HepG2 (cell line): ENCODE measurements at regions not wholly inside any gene's neighbourhood (a gene's known extent, or its start where the extent isn't known, plus 50 kb on each side); places are given as distances from the start of the nearest gene placed in this dataset.

ENCODE experiments used
- ATAC-seq: fragments of 200-7000 bp; cut with Tn5 transposase; 3 replicates; pipeline ENCODE4 v1.9.1; 2020; ENCODE audit warnings: mild to moderate bottlenecking, moderate library complexity
- BruUV-seq: library from RNA; stranded (reverse); fragments of 400-500 nt; replicated peaks from 2 replicates; lab custom pipeline; 2021; lab: Mats Ljungman, UMichigan
- CTCF ChIA-PET: fragments of 300-600 bp; formaldehyde crosslinking; extraction: SDS; loops from one replicate; lab custom pipeline; 2021; ENCODE audit warnings: low total read pairs, inconsistent platforms, low intra/inter-chr PET ratio; lab: Yijun Ruan, JAX
- POLR2A ChIA-PET: fragments of 350-600 bp; sonication (Branson Sonifier 250); formaldehyde crosslinking; loops from one replicate; lab custom pipeline; 2020; ENCODE audit warnings: antibody characterized with exemption, inconsistent platforms; lab: Yijun Ruan, JAX
- DNase-seq: peaks from one replicate; pipeline ENCODE4 v3.0.0-alpha.2; 2015; ENCODE audit warnings: low spot score
- FAIRE-seq: peaks from 3 replicates; lab custom pipeline; 2011; peaks lifted over from hg19 to GRCh38; lab: Jason Lieb, UNC
- H2AFZ ChIP-seq: one replicate; pipeline ENCODE4 v1.6.1; 2011; ENCODE audit warnings: low read length, inconsistent platforms
- H3K27ac ChIP-seq: fragments of 300-600 bp; 3 replicates; pipeline ENCODE4 v1.8.0; 2011; ENCODE audit warnings: mixed run types, mild to moderate bottlenecking, mixed read lengths, low read length, inconsistent platforms; ENCODE audit not compliant: insufficient read depth; ENCODE audit errors: extremely low read length
- H3K27me3 ChIP-seq, 2 experiments: fragments of 200-600 bp in 1 of 2; 2 replicates in 1 of 2; 3 replicates in 1 of 2; pipeline versions ENCODE4 v1.6.0 to v1.8.0; 2011; ENCODE audit warnings: low read length in 2 of 2, mild to moderate bottlenecking in 2 of 2, moderate library complexity in 2 of 2, inconsistent platforms in 1 of 2; ENCODE audit not compliant: insufficient read depth in 2 of 2, control insufficient read depth in 1 of 2
- H3K36me3 ChIP-seq, 2 experiments: fragments of 200-600 bp in 1 of 2; replicated peaks in 1 of 2; 2 replicates in 1 of 2; 3 replicates in 1 of 2; pipeline versions ENCODE4 v1.5.1 to v1.8.0; 2011; ENCODE audit warnings: low read length in 2 of 2, inconsistent platforms in 1 of 2; ENCODE audit not compliant: insufficient read depth in 2 of 2, control insufficient read depth in 1 of 2
- H3K4me1 ChIP-seq: 2 replicates; pipeline ENCODE4 v1.5.1; 2012; ENCODE audit warnings: low read length, inconsistent platforms; ENCODE audit not compliant: insufficient read depth
- H3K4me2 ChIP-seq: 2 replicates; pipeline ENCODE4 v1.6.0; 2011; ENCODE audit warnings: low read depth, low read length, inconsistent platforms
- H3K4me3 ChIP-seq, 3 experiments: fragments of 200-600 bp in 1 of 3; sonication (generic), shearing (Covaris generic) in 1 of 3; replicated peaks in 1 of 3; 2 replicates each; pipeline ENCODE4 v1.5.1; 2011 to 2016; ENCODE audit warnings: low read length in 3 of 3, inconsistent platforms in 2 of 3, low read depth in 2 of 3, mild to moderate bottlenecking in 2 of 3, control low read depth in 1 of 3, mixed read lengths in 1 of 3; ENCODE audit not compliant: insufficient read depth in 1 of 3
- H3K79me2 ChIP-seq: one replicate; pipeline ENCODE4 v1.6.1; 2011; ENCODE audit warnings: low read length, inconsistent platforms; ENCODE audit not compliant: insufficient read depth
- H3K9ac ChIP-seq: 2 replicates; pipeline ENCODE4 v1.6.0; 2011; ENCODE audit warnings: mild to moderate bottlenecking, low read depth, low read length, inconsistent platforms; ENCODE audit not compliant: insufficient read depth
- H3K9me3 ChIP-seq: 2 replicates; pipeline ENCODE4 v1.5.1; 2012; ENCODE audit warnings: mild to moderate bottlenecking, low read length
- H4K20me1 ChIP-seq: 2 replicates; pipeline ENCODE4 v1.6.0; 2011; ENCODE audit warnings: inconsistent platforms, mild to moderate bottlenecking, low read length, moderate library complexity; ENCODE audit not compliant: insufficient read depth
- ARNT2 ChIP-seq: sonication (generic); formaldehyde crosslinking; IDR thresholded peaks from 2 replicates; pipeline ENCODE4 v1.8.0; 2022; ENCODE audit warnings: mild to moderate bottlenecking, low read depth, missing genetic modification reagents, moderate library complexity
- CBX5 ChIP-seq: sonication (generic); formaldehyde crosslinking; IDR thresholded peaks from 2 replicates; pipeline ENCODE4 v1.4.0; 2020; ENCODE audit warnings: missing genetic modification reagents, borderline replicate concordance
- ELF3 ChIP-seq: IDR thresholded peaks from 2 replicates; pipeline ENCODE4 v1.6.1; 2016; ENCODE audit warnings: missing genetic modification reagents, missing compliant biosample characterization
- HCFC1 ChIP-seq: fragments of 150-350 bp; IDR thresholded peaks from 2 replicates; pipeline ENCODE4 v1.6.1; 2014; ENCODE audit warnings: low read depth, low read length
- KMT2B ChIP-seq: IDR thresholded peaks from 2 replicates; pipeline ENCODE4 v1.6.1; 2016; ENCODE audit warnings: missing genetic modification reagents, missing compliant biosample characterization
- PBX3 ChIP-seq: sonication (generic); formaldehyde crosslinking; IDR thresholded peaks from 2 replicates; pipeline ENCODE4 v1.8.1; 2023; ENCODE audit warnings: missing genetic modification reagents, inconsistent platforms, borderline replicate concordance
- PHF20 ChIP-seq: sonication (generic); formaldehyde crosslinking; IDR thresholded peaks from 2 replicates; pipeline ENCODE4 v1.5.0; 2020; ENCODE audit warnings: mild to moderate bottlenecking, missing genetic modification reagents
- REXO4 ChIP-seq: sonication (generic); formaldehyde crosslinking; IDR thresholded peaks from 2 replicates; pipeline ENCODE4 v1.8.0; 2022; ENCODE audit warnings: missing genetic modification reagents, mild to moderate bottlenecking, borderline replicate concordance
- TCF7 ChIP-seq: sonication (generic); IDR thresholded peaks from 2 replicates; pipeline ENCODE4 v1.6.1; 2016; ENCODE audit warnings: antibody characterized with exemption, low read depth
- TGIF2 ChIP-seq: IDR thresholded peaks from 2 replicates; pipeline ENCODE4 v1.6.1; 2016; ENCODE audit warnings: control low read depth, missing compliant biosample characterization
- ZNF143 ChIP-seq: sonication (generic); formaldehyde crosslinking; IDR thresholded peaks from 2 replicates; pipeline ENCODE4 v1.4.0; 2020; ENCODE audit warnings: missing genetic modification reagents
- ZNF282 ChIP-seq: fragments of 450-650 bp; IDR thresholded peaks from 2 replicates; pipeline ENCODE4 v1.6.1; 2018; ENCODE audit not compliant: partially characterized antibody
- ZNF512 ChIP-seq: sonication (generic); formaldehyde crosslinking; IDR thresholded peaks from 2 replicates; pipeline ENCODE4 v1.4.0; 2020; ENCODE audit warnings: mild to moderate bottlenecking, missing genetic modification reagents
- ZNF530 ChIP-seq: sonication (generic); formaldehyde crosslinking; IDR thresholded peaks from 2 replicates; pipeline ENCODE4 v1.5.0; 2020; ENCODE audit warnings: low read depth, mild to moderate bottlenecking, missing genetic modification reagents
- ZNF782 ChIP-seq: sonication (generic); formaldehyde crosslinking; IDR thresholded peaks from 2 replicates; pipeline ENCODE4 v1.4.0; 2020; ENCODE audit warnings: missing genetic modification reagents, mild to moderate bottlenecking, borderline replicate concordance
- WGBS: methylation state at CpG from one replicate; pipeline ENCODE4 v1.1.6; 2017; ENCODE audit warnings: low lambda C conversion rate; 5-methylcytosine and 5-hydroxymethylcytosine counted together
- in situ Hi-C: cut with HindIII; loops from 2 replicates; pipeline ENCODE4 v1.10.0; 2017; ENCODE audit warnings: low pct_unique_long_range_greater_than_20kb; ENCODE audit not compliant: extremely low pct_ligation_motif_present
- intact Hi-C: fragments of 100-400 bp; cut with micrococcal nuclease; formaldehyde crosslinking; loops from one replicate; pipeline ENCODE4 v1.10.0; 2022; ENCODE audit not compliant: unreplicated experiment
- TF ChIP-seq, protein P1 (sequence below): sonication (generic); formaldehyde crosslinking; IDR thresholded peaks from 2 replicates; pipeline ENCODE4 v1.4.0; 2020; ENCODE audit warnings: mild to moderate bottlenecking, low read depth, missing genetic modification reagents
- TF ChIP-seq, protein P2 (sequence below): sonication (generic); formaldehyde crosslinking; IDR thresholded peaks from 2 replicates; pipeline ENCODE4 v1.9.0; 2021; ENCODE audit warnings: missing genetic modification reagents, borderline replicate concordance

GRCh38 chr2:37459095-37459981 lies 114.9 kb downstream of the QPCT start:
- no peak overlapping the region for H3K4me3 ChIP-seq
- FAIRE-seq, result no peak
- no peaks in the 10 kb centered on the region for H3K36me3 ChIP-seq
- BruUV-seq, result no TSS peak
- H3K9me3 ChIP-seq, result no peaks in the 10 kb centered on the region
- no peak overlapping the region for H2AFZ ChIP-seq
- H3K4me1 ChIP-seq, result no peaks in the 10 kb centered on the region
- POLR2A ChIA-PET, result no interaction called here
- H3K4me2 ChIP-seq, result no peak overlapping the region
- no peaks in the 10 kb centered on the region for H3K79me2 ChIP-seq
- no peak overlapping the region for H3K27ac ChIP-seq
- 0 out of 5 replicates have a peak, but pooled peaks cover 0 to 3% of the 10 kb centered on the region in 2 experiments for H3K27me3 ChIP-seq
- no peak overlapping the region for H3K9ac ChIP-seq
- no peak for ATAC-seq
- intact Hi-C loops, result no loop called here
- DNase-seq, result no peak
- in situ Hi-C loops, result no loop called here
- CTCF ChIA-PET, result no interaction called here
- 19% methylated on average over 3 of the region's 3 CpGs for WGBS
- no peak for TF ChIP-seq ZNF143 (CRISPR knock-in tag)
- no peak for TF ChIP-seq REXO4 (CRISPR knock-in tag)
- TF ChIP-seq, protein P1, sequence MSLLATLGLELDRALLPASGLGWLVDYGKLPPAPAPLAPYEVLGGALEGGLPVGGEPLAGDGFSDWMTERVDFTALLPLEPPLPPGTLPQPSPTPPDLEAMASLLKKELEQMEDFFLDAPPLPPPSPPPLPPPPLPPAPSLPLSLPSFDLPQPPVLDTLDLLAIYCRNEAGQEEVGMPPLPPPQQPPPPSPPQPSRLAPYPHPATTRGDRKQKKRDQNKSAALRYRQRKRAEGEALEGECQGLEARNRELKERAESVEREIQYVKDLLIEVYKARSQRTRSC (CRISPR knock-in tag), result no peak
- TF ChIP-seq CBX5 (CRISPR knock-in tag), result no peak
- TF ChIP-seq ZNF530 (CRISPR knock-in tag), result no peak
- no peak for TF ChIP-seq TCF7
- TF ChIP-seq ARNT2 (CRISPR knock-in tag), result no peak
- TF ChIP-seq, protein P2, sequence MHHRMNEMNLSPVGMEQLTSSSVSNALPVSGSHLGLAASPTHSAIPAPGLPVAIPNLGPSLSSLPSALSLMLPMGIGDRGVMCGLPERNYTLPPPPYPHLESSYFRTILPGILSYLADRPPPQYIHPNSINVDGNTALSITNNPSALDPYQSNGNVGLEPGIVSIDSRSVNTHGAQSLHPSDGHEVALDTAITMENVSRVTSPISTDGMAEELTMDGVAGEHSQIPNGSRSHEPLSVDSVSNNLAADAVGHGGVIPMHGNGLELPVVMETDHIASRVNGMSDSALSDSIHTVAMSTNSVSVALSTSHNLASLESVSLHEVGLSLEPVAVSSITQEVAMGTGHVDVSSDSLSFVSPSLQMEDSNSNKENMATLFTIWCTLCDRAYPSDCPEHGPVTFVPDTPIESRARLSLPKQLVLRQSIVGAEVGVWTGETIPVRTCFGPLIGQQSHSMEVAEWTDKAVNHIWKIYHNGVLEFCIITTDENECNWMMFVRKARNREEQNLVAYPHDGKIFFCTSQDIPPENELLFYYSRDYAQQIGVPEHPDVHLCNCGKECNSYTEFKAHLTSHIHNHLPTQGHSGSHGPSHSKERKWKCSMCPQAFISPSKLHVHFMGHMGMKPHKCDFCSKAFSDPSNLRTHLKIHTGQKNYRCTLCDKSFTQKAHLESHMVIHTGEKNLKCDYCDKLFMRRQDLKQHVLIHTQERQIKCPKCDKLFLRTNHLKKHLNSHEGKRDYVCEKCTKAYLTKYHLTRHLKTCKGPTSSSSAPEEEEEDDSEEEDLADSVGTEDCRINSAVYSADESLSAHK (CRISPR knock-in tag), result no peak
- TF ChIP-seq PBX3, result no peak
- TF ChIP-seq ELF3 (CRISPR knock-in tag), result no peak
- TF ChIP-seq TGIF2, result no peak
- no peak for TF ChIP-seq ZNF782
- TF ChIP-seq HCFC1, result no peak
- TF ChIP-seq ZNF282, result no peak
- no peak for TF ChIP-seq KMT2B (CRISPR knock-in tag)
- no peak for TF ChIP-seq PHF20
- no peak for TF ChIP-seq ZNF512 (CRISPR knock-in tag)
- no peaks in the 10 kb centered on the region for H4K20me1 ChIP-seq
